GM21717 (cell line): ENCODE measurements at regions not wholly inside any gene's neighbourhood (a gene's known extent, or its start where the extent isn't known, plus 50 kb on each side); places are given as distances from the start of the nearest gene placed in this dataset.

Experiments used
- ATAC-seq: cut with Tn5 transposase; IDR thresholded peaks from one replicate; pipeline ENCODE4 v1.9.1; 2021; ENCODE audit warnings: mild to moderate bottlenecking, moderate library complexity; ENCODE audit not compliant: unreplicated experiment

DNA sequence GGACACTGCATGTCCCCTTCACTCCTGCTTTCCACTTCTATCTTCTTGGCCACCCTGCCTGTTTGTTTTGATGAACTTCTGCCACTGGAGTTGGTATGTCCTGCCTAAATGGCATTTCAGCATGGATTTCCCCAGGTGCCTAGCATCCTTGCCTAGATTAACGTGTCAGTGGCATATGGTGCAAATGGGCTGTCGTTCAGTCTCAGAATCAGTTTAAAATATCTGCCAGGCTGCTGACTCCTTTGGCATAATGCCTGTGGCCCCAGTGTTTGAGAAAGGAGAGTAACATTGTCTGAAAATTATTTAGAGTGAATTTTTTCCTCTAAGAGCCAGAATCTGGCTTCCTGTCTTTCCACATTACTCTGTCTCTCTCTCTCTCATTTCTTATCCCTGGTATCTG, 64.9 kb upstream of the BARHL2 start:
- no peak for ATAC-seq

DNA sequence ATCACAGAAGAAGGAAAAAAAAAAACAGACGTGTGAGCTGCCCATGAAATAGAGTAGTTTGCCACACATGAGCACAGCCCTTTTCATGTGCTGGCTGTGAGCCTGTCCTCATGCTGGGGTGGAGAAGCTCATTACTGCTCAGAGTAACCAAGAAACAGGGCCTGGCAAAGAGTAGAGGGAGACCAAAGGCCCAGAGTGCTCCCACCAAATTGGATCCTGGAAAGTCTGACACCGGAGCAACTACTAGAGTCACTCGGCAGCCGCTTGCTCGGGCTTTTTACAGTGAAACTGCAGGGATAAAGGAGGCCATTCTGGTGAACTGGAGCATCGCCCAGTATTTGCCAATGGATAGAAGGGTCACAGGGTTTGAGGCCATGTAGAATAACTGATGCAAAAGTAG, 64.4 kb upstream of the BARHL2 start:
- ATAC-seq: no peak

DNA sequence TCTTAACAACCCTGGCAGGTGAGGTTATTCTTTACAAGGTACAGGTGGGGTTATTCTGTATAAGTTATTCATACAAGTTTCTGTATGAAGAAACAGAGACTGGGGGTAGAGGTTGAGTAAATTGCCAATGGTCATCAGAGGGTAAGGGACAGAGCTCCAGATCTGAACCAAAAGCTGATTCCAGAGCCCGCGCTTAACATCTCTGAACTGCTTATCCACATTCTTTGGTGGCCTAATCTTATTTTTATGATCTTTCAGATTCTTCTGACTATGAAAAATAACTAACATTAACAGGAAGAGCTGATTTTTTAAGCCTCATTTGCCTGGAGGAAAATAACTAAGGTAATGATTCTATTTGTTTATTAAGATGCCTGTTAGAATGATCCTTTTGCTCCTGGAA, 63.9 kb upstream of the BARHL2 start:
- no peak for ATAC-seq

GRCh38 chr1:90779573-90779972, 62.5 kb upstream of the BARHL2 start:
- no peak for ATAC-seq

DNA sequence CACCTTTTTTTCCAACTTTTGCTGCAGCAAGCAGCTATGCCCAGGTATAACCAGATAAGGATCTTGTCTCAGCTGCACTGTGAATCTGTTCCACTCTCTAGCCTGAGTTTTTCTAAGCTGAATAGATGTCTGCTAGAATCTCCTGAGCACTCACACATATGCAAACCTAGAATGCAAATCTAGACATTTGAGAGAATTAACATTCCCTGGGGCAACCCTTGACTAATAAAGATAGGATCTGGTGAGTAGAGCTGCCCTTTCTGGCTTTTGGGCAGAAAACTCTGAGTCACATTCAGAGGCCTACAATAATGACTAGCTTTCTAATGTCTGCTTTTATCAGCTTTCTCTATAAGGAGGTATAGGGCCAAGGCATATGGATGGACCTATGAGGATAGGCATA, 61.4 kb upstream of the BARHL2 start:
- ATAC-seq: no peak

GRCh38 chr1:90773812-90774211, 56.7 kb upstream of the BARHL2 start:
- ATAC-seq: no peak

GRCh38 chr1:90768826-90769225, 51.7 kb upstream of the BARHL2 start:
- ATAC-seq: no peak

GRCh38 chr1:90768098-90768497, 51.0 kb upstream of the BARHL2 start:
- no peak for ATAC-seq
